K562 (cell line): ENCODE measurements at regions not wholly inside any gene's neighbourhood (a gene's known extent, or its start where the extent isn't known, plus 50 kb on each side); places are given as distances from the start of the nearest gene placed in this dataset.

Source experiments
- ARID2 ChIP-seq: fragments of 450-650 bp; IDR thresholded peaks from 2 replicates; pipeline ENCODE4 v1.6.1; 2017; ENCODE audit warnings: antibody characterized with exemption, mild to moderate bottlenecking
- BCOR ChIP-seq: fragments of 450-650 bp; IDR thresholded peaks from 2 replicates; pipeline ENCODE4 v1.6.1; 2016
- C11orf30 ChIP-seq: fragments of 450-650 bp; IDR thresholded peaks from 2 replicates; pipeline ENCODE4 v1.6.1; 2016; ENCODE audit warnings: low read depth, mild to moderate bottlenecking
- DMBX1 ChIP-seq: fragments of 250-450 bp; sonication (Bioruptor Pico); IDR thresholded peaks from 2 replicates; pipeline ENCODE4 v1.8.0; 2022; ENCODE audit warnings: inconsistent platforms, mild to moderate bottlenecking, moderate library complexity, borderline replicate concordance
- DPF2 ChIP-seq: fragments of 450-650 bp; IDR thresholded peaks from 2 replicates; pipeline ENCODE4 v1.6.1; 2016
- MAFG ChIP-seq: fragments of 450-650 bp; conservative IDR thresholded peaks from 2 replicates; pipeline ENCODE4 v1.6.1; 2016; ENCODE audit warnings: missing genetic modification characterization, missing compliant biosample characterization
- MBD2 ChIP-seq: sonication (generic); IDR thresholded peaks from 2 replicates; pipeline ENCODE4 v1.6.1; 2016; ENCODE audit warnings: low read depth, borderline replicate concordance
- MCM2 ChIP-seq: fragments of 450-650 bp; IDR thresholded peaks from 2 replicates; pipeline ENCODE4 v1.6.1; 2017; ENCODE audit warnings: low read depth, mild to moderate bottlenecking
- MCM3 ChIP-seq: fragments of 450-650 bp; IDR thresholded peaks from 2 replicates; pipeline ENCODE4 v1.6.1; 2016
- MEF2A ChIP-seq: IDR thresholded peaks from 2 replicates; pipeline ENCODE4 v1.6.1; 2011; ENCODE audit warnings: low read depth, mild to moderate bottlenecking, low read length, moderate library complexity; ENCODE audit not compliant: control insufficient read depth
- MEF2D ChIP-seq: conservative IDR thresholded peaks from 2 replicates; pipeline ENCODE4 v1.6.1; 2016; ENCODE audit warnings: low read depth, missing genetic modification characterization, missing compliant biosample characterization
- MTA2 ChIP-seq: fragments of 450-650 bp; IDR thresholded peaks from 2 replicates; pipeline ENCODE4 v1.6.1; 2016; ENCODE audit warnings: low read depth
- NFE2L1 ChIP-seq: fragments of 450-650 bp; IDR thresholded peaks from 2 replicates; pipeline ENCODE4 v1.6.1; 2016; ENCODE audit warnings: missing genetic modification characterization, low read depth, mild to moderate bottlenecking, missing compliant biosample characterization, moderate library complexity, borderline replicate concordance
- PPARD ChIP-seq: fragments of 250-450 bp; sonication (Bioruptor Pico); IDR thresholded peaks from 2 replicates; pipeline ENCODE4 v1.8.0; 2022; ENCODE audit warnings: inconsistent platforms, mild to moderate bottlenecking, moderate library complexity
- RUNX1 ChIP-seq: sonication (generic); IDR thresholded peaks from 2 replicates; pipeline ENCODE4 v1.6.1; 2016; ENCODE audit warnings: antibody characterized with exemption, low read depth
- SNIP1 ChIP-seq: fragments of 450-650 bp; IDR thresholded peaks from 2 replicates; pipeline ENCODE4 v1.7.1; 2017; ENCODE audit warnings: low read depth, mild to moderate bottlenecking
- SREBF1 ChIP-seq: fragments of 150-350 bp; IDR thresholded peaks from 2 replicates; pipeline ENCODE4 v1.6.1; 2014; ENCODE audit warnings: antibody characterized with exemption, low read depth, low read length, borderline replicate concordance
- SRSF3 ChIP-seq: fragments of 200-400 bp; formaldehyde crosslinking; IDR thresholded peaks from 2 replicates; pipeline ENCODE4 v1.6.1; 2016; ENCODE audit warnings: mild to moderate bottlenecking, low read length, moderate library complexity; ENCODE audit not compliant: insufficient read depth
- SUPT5H ChIP-seq: fragments of 450-650 bp; IDR thresholded peaks from 2 replicates; pipeline ENCODE4 v1.6.1; 2016
- YBX1 ChIP-seq: fragments of 450-650 bp; IDR thresholded peaks from 2 replicates; pipeline ENCODE4 v1.7.1; 2016; ENCODE audit warnings: mild to moderate bottlenecking
- ZNF124 ChIP-seq: sonication (generic); formaldehyde crosslinking; IDR thresholded peaks from 2 replicates; pipeline ENCODE4 v1.8.1; 2022; ENCODE audit warnings: missing genetic modification reagents
- ZNF217 ChIP-seq: sonication (generic); formaldehyde crosslinking; IDR thresholded peaks from 2 replicates; pipeline ENCODE4 v1.8.0; 2022; ENCODE audit warnings: mild to moderate bottlenecking, missing genetic modification reagents
- ZNF507 ChIP-seq: conservative IDR thresholded peaks from 2 replicates; pipeline ENCODE4 v1.6.1; 2017; ENCODE audit warnings: missing genetic modification characterization, missing compliant biosample characterization
- TF ChIP-seq, protein P1 (sequence below): IDR thresholded peaks from 2 replicates; pipeline ENCODE4 v1.6.1; 2011; ENCODE audit warnings: borderline replicate concordance, low read depth, mild to moderate bottlenecking, moderate library complexity, low read length; ENCODE audit not compliant: insufficient read depth, poor library complexity, severe bottlenecking
- TF ChIP-seq, protein P2 (sequence below): fragments of 250-450 bp; sonication (Bioruptor Pico); IDR thresholded peaks from 2 replicates; pipeline ENCODE4 v1.5.0; 2022; ENCODE audit warnings: mild to moderate bottlenecking

DNA sequence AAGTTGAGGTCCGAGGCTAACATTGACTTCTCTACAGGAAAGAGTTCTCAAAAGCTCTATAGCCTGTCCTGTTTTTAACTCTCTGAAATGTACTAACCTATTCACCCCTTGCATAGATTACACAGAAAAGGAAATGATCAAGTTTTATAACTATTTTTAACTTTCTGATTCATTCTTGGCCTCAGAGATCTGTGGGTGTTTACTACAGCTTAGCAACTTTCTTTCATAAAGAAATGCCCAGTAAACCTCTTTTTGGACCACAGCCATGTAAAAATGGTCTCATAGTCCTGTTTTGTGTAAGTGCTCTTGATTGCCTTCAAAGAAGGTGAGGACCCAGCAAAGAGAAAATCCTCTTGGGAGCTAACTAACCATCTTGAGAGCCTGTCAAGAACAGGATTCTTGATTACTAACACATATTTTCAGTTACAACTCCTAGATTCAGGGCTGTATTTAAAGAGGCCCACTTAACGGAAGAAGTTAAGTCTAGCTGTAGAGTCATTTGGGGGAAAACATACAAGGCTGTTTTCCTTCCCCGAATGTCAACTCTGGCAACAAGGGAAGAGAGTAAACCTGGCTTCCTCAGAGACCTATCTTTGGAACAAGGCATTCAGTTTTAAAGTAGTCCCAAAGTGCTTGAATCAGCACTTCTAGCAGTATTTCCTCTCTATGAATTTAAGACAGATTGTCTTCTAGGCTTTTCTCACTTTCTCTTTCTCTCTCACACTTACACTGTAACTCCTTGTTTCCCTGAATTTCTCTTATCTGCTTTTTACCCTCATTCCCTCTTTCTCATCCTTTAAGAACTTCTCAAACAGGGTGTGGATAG is 78.2 kb downstream of the IL21 start (continued):
- TF ChIP-seq MCM3 (no peak), SREBF1 (no peak), SUPT5H (no peak), RUNX1 (no peak), ZNF507 (no peak), DPF2 (no peak), MTA2 (no peak), ZNF124 (no peak), DMBX1 (CRISPR knock-in tag) (no peak), SNIP1 (no peak), SRSF3 (no peak), MAFG (tag) (peak; percentile 46; the same call in 1 of the 2 replicates), ARID2 (no peak), ZNF217 (CRISPR knock-in tag) (no peak), MCM2 (no peak), YBX1 (no peak), MEF2A (no peak), MEF2D (tag) (no peak), PPARD (no peak), NFE2L1 (no peak), MBD2 (no peak), C11orf30 (peak; percentile 51; the same call in 1 of the 2 replicates), BCOR (no peak)
- TF ChIP-seq, protein P1, sequence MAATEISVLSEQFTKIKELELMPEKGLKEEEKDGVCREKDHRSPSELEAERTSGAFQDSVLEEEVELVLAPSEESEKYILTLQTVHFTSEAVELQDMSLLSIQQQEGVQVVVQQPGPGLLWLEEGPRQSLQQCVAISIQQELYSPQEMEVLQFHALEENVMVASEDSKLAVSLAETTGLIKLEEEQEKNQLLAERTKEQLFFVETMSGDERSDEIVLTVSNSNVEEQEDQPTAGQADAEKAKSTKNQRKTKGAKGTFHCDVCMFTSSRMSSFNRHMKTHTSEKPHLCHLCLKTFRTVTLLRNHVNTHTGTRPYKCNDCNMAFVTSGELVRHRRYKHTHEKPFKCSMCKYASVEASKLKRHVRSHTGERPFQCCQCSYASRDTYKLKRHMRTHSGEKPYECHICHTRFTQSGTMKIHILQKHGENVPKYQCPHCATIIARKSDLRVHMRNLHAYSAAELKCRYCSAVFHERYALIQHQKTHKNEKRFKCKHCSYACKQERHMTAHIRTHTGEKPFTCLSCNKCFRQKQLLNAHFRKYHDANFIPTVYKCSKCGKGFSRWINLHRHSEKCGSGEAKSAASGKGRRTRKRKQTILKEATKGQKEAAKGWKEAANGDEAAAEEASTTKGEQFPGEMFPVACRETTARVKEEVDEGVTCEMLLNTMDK = no peak
- TF ChIP-seq, protein P2, sequence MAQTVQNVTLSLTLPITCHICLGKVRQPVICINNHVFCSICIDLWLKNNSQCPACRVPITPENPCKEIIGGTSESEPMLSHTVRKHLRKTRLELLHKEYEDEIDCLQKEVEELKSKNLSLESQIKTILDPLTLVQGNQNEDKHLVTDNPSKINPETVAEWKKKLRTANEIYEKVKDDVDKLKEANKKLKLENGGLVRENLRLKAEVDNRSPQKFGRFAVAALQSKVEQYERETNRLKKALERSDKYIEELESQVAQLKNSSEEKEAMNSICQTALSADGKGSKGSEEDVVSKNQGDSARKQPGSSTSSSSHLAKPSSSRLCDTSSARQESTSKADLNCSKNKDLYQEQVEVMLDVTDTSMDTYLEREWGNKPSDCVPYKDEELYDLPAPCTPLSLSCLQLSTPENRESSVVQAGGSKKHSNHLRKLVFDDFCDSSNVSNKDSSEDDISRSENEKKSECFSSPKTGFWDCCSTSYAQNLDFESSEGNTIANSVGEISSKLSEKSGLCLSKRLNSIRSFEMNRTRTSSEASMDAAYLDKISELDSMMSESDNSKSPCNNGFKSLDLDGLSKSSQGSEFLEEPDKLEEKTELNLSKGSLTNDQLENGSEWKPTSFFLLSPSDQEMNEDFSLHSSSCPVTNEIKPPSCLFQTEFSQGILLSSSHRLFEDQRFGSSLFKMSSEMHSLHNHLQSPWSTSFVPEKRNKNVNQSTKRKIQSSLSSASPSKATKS (CRISPR knock-in tag) = no peak
